Left cardiac atrium (tissue), 4 donors: ENCODE measurements at regions not wholly inside any gene's neighbourhood (a gene's known extent, or its start where the extent isn't known, plus 50 kb on each side); places are given as distances from the start of the nearest gene placed in this dataset.
"Not testable (repeated sequence)": the region's sequence is repeated elsewhere in the genome, so short reads cannot be mapped to it uniquely, and the experiment has no call there.

Experiments used
- ATAC-seq, 2 donors: fragments of 200-7000 bp; cut with Tn5 transposase; one replicate each; pipeline ENCODE4 v1.9.1; 2020; ENCODE audit warnings: mild to moderate bottlenecking in 2 of 2, moderate library complexity in 2 of 2
- DNase-seq: peaks from one replicate; pipeline ENCODE4 v3.0.0-alpha.2; 2020
- intact Hi-C, 2 donors: fragments of 100-400 bp; cut with DNase I; formaldehyde crosslinking; loops; one replicate each; pipeline versions ENCODE4 v1.14.1 to v1.15.1; 2022 to 2023
- donor health status: DM: no; HTN: yes; CAD: no.
- donor health status: DM: no; HTN: yes; CAD: no; lungs with severe emphysema.
- donor health status: DM: yes; HTN: yes; CAD: no.
- donor health status: Dilated cardiomyopathy.

GRCh38 chr2:185674232-185674631 is 64.4 kb upstream of the FSIP2 start:
- intact Hi-C loops, result no loop called here

GRCh38 chr2:185676316-185676715 is 62.3 kb upstream of the FSIP2 start:
- no peak for DNase-seq
- intact Hi-C loops, result no loop called here
- ATAC-seq, result no peak

More at GRCh38 chr2:185674232-185674631, 64.4 kb upstream of the FSIP2 start:
- ATAC-seq (no peak), DNase-seq (no peak)

GRCh38 chr2:185687001-185687400 is 51.6 kb upstream of the FSIP2 start:
- DNase-seq, intact Hi-C loops, ATAC-seq: not testable (repeated sequence)

GRCh38 chr2:185687967-185688366 is 50.6 kb upstream of the FSIP2 start:
- ATAC-seq, result no peak
- no peak for DNase-seq
- intact Hi-C loops, result no loop called here
